Testis (tissue), 2 donors: ENCODE measurements at regions not wholly inside any gene's neighbourhood (a gene's known extent, or its start where the extent isn't known, plus 50 kb on each side); places are given as distances from the start of the nearest gene placed in this dataset.

Experiments used
- DNase-seq: peaks from one replicate; pipeline ENCODE4 v3.0.0-alpha.2; 2019
- H3K27ac ChIP-seq, 2 donors: fragments of 200-600 bp; sonication (generic); one replicate each; pipeline ENCODE4 v1.5.1; 2019
- H3K27me3 ChIP-seq: fragments of 200-600 bp; sonication (generic); one replicate; pipeline ENCODE4 v1.5.1; 2019
- H3K36me3 ChIP-seq: fragments of 200-600 bp; sonication (generic); one replicate; pipeline ENCODE4 v1.5.1; 2017; ENCODE audit warnings: low read depth; ENCODE audit errors: missing control alignments
- H3K4me1 ChIP-seq: fragments of 200-600 bp; sonication (generic); one replicate; pipeline ENCODE4 v1.5.1; 2019
- H3K4me3 ChIP-seq, 2 donors: fragments of 200-600 bp; sonication (generic); one replicate each; pipeline ENCODE4 v1.5.1; 2017 to 2019
- H3K9me3 ChIP-seq: fragments of 200-600 bp; sonication (generic); one replicate; pipeline ENCODE4 v1.5.1; 2017
- POLR2A ChIP-seq: fragments of 450-650 bp; IDR thresholded peaks from one replicate; pipeline ENCODE4 v1.6.1; 2017; ENCODE audit warnings: antibody characterized with exemption, mild to moderate bottlenecking, moderate library complexity
- WGBS, 2 donors: methylation state at CpG; one replicate each; pipeline ENCODE4 v1.1.5; 2018; 5-methylcytosine and 5-hydroxymethylcytosine counted together
- intact Hi-C: fragments of 100-400 bp; cut with DNase I; formaldehyde crosslinking; loops from one replicate; pipeline ENCODE4 v1.15.1; 2023; ENCODE audit warnings: low total_unique reads
- TF ChIP-seq, protein P1 (sequence below), 3 experiments: fragments of 450-650 bp in 2 of 3; fragments of 200-600 bp in 1 of 3; sonication (generic) in 1 of 3; IDR thresholded peaks; one replicate each; pipeline ENCODE4 v1.5.1; 2016 to 2019; ENCODE audit warnings: antibody characterized with exemption in 3 of 3, mild to moderate bottlenecking in 2 of 3, moderate library complexity in 1 of 3

DNA sequence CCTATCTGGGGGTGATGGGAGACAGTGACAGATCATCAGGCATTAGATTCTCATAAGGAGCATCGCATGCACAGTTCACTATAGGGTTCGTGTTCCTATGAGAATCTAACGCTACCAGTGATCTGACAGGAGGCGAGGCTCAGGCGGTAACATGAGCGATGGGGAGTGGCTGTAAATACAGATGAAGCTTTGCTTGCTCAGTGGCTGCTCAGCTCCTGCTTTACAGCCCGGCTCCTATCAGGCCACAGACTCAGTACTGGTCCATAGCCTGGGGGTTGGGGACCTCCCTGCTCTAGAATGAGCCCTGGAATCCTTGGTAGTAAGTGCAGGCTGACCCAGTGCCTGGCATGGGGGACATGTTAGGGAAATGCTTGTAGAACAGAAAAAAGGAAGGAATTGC lies 426.0 kb downstream of the TYW1 start:
- WGBS, 2 donors, result 95 to 98% methylated on average over 7 of the region's 7 CpGs
- no peak for DNase-seq
- H3K36me3 ChIP-seq, result no peaks in the 10 kb centered on the region
- H3K27me3 ChIP-seq, result no peaks in the 10 kb centered on the region
- no peak overlapping the region for H3K27ac ChIP-seq
- H3K4me1 ChIP-seq, result no peaks in the 10 kb centered on the region
- intact Hi-C loops, result no loop called here
- H3K9me3 ChIP-seq, result no peaks in the 10 kb centered on the region
- no peak overlapping the region for H3K4me3 ChIP-seq
- TF ChIP-seq, protein P1, sequence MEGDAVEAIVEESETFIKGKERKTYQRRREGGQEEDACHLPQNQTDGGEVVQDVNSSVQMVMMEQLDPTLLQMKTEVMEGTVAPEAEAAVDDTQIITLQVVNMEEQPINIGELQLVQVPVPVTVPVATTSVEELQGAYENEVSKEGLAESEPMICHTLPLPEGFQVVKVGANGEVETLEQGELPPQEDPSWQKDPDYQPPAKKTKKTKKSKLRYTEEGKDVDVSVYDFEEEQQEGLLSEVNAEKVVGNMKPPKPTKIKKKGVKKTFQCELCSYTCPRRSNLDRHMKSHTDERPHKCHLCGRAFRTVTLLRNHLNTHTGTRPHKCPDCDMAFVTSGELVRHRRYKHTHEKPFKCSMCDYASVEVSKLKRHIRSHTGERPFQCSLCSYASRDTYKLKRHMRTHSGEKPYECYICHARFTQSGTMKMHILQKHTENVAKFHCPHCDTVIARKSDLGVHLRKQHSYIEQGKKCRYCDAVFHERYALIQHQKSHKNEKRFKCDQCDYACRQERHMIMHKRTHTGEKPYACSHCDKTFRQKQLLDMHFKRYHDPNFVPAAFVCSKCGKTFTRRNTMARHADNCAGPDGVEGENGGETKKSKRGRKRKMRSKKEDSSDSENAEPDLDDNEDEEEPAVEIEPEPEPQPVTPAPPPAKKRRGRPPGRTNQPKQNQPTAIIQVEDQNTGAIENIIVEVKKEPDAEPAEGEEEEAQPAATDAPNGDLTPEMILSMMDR (IDR thresholded peaks at IDR 0.05), result no peak
- TF ChIP-seq POLR2A, result no peak

DNA sequence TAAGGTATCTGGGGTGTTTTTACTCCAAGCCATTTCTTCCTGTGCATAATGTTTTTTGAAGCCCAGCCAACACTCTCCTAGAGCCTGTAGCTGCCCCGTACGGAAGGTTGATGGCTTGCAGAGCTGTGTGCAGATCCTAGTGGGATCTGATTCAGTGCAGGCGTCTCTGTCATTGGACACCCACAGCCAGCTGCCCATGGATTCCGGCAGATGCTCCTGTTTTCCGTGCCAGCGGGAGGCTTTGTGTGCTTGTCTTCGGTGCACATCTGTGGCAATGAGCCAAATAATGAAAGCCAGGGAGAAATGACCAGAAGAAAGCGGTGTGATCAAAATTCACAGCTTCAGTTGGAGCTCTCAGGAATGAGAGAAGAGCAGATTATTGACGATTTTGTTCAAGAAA lies 426.4 kb downstream of the TYW1 start:
- Histone ChIP-seq H3K4me3 (no peak overlapping the region), H3K9me3 (no peaks in the 10 kb centered on the region), H3K36me3 (no peaks in the 10 kb centered on the region), H3K4me1 (no peaks in the 10 kb centered on the region), H3K27me3 (no peaks in the 10 kb centered on the region), H3K27ac (no peak overlapping the region)
- no peak for TF ChIP-seq POLR2A
- TF ChIP-seq, protein P1 (IDR thresholded peaks at IDR 0.05), result no peak
- intact Hi-C loops, result no loop called here
- DNase-seq, result no peak
- 53 to 57% methylated on average over 9 of the region's 9 CpGs for WGBS, 2 donors

DNA sequence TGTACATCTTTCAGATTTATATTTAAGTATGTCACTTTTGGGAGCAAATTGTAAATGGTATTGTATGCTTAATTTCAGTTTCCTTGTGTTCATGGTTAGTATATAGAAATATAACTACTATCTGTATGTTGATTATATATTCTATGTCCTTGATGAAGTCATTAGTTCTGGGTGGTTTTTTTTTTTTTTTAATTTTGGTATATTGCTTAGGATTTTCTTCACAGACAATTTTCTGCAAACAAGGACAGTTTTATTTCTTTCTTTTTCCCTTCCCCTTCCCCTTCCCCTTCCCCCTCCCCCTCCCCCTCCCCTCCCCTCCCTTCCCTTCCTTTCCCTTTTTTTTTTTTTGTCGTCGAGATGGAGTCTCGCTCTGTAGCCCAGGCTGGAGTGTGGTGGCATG lies 430.0 kb downstream of the TYW1 start:
- Histone ChIP-seq H3K4me3 (no peak overlapping the region), H3K27ac (no peak overlapping the region), H3K4me1 (no peaks in the 10 kb centered on the region), H3K36me3 (no peaks in the 10 kb centered on the region), H3K27me3 (no peaks in the 10 kb centered on the region), H3K9me3 (no peaks in the 10 kb centered on the region)
- WGBS, 2 donors, result 74 to 96% methylated on average over 3 of the region's 3 CpGs
- TF ChIP-seq POLR2A, result no peak
- TF ChIP-seq, protein P1 (IDR thresholded peaks at IDR 0.05), result no peak
- DNase-seq, result no peak
- intact Hi-C loops, result no loop called here

DNA sequence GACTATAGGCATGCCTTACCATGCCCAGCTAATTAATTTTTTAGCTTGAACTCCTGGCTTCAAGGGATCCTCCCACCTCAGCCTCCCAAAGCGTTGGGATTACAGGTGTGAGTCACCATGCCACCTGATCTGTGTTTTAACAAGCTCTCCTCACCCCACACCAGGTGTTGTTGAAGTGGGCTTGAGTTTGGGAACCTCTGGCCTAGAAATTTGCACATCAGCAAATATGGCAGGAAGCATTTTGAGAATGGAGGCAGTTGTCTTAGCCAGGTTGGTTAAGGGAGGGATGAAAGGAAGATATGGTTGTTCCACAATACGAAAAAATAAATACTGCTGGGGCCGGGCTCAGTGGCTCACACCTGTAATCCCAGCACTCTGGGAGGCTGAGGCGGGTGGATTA lies 433.1 kb downstream of the TYW1 start:
- H3K4me3 ChIP-seq, result no peak overlapping the region
- no peak for DNase-seq
- 83 to 93% methylated on average over 4 of the region's 4 CpGs for WGBS, 2 donors
- TF ChIP-seq, protein P1 (IDR thresholded peaks at IDR 0.05), result no peak
- TF ChIP-seq POLR2A, result no peak
- no peaks in the 10 kb centered on the region for H3K27me3 ChIP-seq
- no peak overlapping the region for H3K27ac ChIP-seq
- no peaks in the 10 kb centered on the region for H3K36me3 ChIP-seq
- intact Hi-C loops, result no loop called here
- H3K4me1 ChIP-seq, result no peaks in the 10 kb centered on the region
- H3K9me3 ChIP-seq, result no peaks in the 10 kb centered on the region

DNA sequence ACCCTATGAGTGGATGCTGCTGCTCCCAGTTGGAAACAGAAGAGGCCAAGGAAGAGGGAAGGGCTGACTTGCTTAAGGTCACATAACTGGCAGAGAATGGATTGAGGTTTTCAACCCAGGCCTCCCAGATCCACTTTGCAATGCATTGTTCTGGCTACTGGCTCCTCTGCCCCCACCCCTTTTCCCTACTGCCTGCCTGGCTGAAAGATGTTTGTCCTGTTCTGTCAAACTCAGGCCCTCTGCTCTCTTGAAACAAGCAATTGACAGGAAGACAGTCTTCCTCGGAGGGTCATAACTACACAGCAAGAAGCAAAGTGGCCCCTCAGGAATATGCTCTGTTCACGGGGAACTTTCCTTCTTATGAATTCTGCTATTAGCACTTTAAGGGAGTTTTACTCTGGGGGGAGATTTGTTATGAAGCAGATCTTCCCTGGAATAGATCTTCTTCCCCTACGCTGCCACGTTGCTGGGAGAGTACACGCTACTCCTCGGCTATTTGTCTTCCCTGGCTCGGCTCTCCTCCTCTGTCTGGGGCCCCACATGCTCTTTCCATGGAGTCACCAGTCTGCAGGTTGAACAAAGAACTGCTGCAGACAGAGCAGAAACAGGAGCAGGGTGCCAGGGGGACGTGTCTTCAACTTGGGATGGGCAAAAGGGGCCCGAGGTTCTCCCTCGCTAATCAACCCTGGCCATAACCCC lies 436.1 kb downstream of the TYW1 start:
- Histone ChIP-seq H3K36me3 (no peaks in the 10 kb centered on the region), H3K4me1 (no peaks in the 10 kb centered on the region), H3K27ac (no peak overlapping the region), H3K9me3 (no peaks in the 10 kb centered on the region), H3K4me3 (no peak overlapping the region), H3K27me3 (no peaks in the 10 kb centered on the region)
- WGBS, 2 donors, result 66 to 68% methylated on average over 10 of the region's 10 CpGs
- TF ChIP-seq, protein P1 (IDR thresholded peaks at IDR 0.05), result no peak
- no peak for TF ChIP-seq POLR2A
- DNase-seq, result no peak
- intact Hi-C loops, result no loop called here
